GM18517 (cell line): ENCODE measurements at regions not wholly inside any gene's neighbourhood (a gene's known extent, or its start where the extent isn't known, plus 50 kb on each side); places are given as distances from the start of the nearest gene placed in this dataset.

Source experiments
- ATAC-seq: cut with Tn5 transposase; IDR thresholded peaks from one replicate; pipeline ENCODE4 v1.9.1; 2021; ENCODE audit warnings: mild to moderate bottlenecking, moderate library complexity; ENCODE audit not compliant: unreplicated experiment

GRCh38 chr2:156099382-156099781, 233.1 kb downstream of the NR4A2 start:
- no peak for ATAC-seq

DNA sequence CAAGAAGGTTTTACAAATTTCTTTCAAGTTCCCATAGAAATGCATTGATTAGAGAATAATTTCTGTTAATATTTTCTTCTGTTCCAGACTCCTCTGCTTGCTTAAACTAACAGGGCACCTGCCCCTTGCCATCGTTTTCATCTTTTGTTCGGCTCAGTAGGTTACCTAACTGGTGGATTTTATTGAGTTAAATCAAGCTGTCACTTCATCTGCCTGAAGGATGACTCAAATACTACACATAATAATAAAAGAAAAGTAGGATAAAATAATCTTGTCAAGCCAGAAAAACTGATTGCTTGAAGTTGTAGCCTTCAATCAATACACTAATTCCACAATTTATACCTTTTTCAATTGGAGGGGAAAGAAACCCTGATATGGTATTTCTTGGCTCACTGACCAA, 234.0 kb downstream of the NR4A2 start:
- no peak for ATAC-seq

DNA sequence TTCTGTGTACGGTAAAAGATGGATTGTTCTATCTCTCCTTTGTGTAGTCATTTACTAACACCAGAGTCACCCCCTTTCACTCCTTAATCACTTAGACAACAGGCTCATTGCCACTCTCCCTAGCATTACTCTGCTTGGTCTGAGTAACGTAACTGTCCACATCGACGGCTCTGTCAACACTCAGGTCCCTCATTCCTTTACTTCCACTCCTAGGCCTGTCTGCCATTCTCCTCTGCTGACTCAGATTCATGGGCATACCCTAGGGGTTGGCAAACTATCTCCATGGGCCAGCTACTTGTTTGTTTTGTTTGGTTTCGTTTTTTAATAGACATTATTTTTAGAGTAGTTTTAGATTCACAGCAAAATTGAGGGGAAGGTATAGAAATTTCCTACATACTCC, 243.9 kb downstream of the NR4A2 start:
- ATAC-seq: no peak

GRCh38 chr2:156087875-156088274, 244.6 kb downstream of the NR4A2 start:
- ATAC-seq: no peak

DNA sequence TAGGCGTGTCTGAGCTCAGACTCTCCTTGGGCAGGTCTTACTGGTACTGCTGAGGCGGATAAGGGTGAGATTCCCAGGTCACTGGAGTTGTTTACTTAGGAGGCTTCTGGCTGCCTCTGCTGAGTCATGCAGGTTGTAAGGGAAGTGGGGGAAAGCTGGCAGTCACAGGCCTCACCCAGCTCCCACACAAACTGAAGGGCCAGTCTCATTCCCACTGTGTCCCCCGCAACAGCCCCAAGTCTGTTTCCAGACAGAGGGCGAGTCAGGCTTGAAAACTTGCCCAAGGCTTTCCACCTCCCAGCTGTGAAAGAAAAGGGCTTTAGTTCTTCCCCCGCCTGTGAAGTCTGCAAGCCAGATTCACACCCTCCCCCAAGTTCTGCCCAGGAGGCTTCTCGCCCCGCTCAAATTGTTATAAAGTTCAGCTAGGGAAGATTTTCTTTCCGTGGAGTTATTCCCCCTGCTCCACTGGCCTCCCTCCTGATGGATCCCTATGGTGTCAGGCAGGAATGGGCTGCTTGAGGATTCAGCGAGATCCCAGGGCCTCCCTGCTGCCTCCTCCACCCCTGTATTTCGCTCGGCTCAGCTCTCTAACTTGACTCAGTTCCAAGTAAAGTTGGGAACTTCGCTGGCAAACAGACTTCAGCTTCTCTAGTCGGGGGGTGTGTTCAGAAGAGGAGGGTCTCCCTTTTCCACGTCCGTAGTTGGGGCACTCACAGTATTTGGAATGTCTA, 248.6 kb downstream of the NR4A2 start:
- no peak for ATAC-seq

DNA sequence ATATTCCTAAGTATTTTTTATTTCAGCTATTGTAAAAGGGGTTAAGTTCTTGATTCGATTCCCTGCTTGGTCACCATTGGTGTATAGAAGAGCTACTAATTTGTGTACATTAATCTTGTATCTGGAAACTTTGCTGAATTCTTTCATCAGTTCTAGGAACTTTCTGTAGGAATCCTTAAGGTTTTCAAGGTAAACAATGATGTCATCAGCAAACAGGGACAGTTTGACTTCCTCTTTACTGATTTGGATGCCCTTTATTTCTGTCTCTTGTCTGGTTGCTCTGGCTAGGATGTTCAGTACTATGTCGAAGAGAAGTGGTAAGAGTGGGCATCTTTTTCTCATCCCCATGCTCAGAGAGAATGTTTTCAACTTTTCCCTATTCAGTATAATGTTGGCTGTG, 252.7 kb downstream of the NR4A2 start:
- no peak for ATAC-seq

DNA sequence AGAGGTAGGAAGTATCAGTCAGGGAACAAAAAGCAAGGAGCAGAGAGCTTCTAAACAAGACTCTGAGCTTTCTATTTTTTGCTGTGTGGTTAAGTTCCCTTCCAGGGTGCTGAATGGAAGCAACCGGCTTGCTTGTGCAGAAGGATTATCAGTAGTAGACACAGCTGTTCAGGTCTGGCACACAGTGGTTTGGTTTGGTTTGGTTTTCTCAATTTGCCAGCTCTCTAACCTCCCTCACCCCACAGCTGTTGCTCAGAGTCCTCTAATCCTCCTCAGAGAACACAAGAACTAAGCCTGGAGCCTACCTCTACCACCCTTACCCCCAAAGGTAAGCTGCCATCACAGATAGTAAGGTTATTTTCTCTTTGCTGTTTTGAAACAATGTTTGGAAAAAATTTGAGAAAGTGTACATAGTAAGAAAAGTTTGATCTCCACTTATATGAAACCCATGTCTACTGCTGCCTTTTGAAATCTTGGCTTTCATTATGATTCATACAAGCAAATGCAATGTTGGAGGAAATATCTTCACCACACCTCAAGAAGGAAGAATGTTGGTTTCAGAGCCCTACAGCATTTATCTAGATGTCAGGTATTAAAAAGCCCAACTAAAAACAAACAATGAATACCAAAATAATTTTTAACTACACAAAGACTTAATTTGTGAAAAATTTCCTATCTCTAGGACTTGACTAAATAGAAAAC, 255.3 kb downstream of the NR4A2 start:
- ATAC-seq: no peak

DNA sequence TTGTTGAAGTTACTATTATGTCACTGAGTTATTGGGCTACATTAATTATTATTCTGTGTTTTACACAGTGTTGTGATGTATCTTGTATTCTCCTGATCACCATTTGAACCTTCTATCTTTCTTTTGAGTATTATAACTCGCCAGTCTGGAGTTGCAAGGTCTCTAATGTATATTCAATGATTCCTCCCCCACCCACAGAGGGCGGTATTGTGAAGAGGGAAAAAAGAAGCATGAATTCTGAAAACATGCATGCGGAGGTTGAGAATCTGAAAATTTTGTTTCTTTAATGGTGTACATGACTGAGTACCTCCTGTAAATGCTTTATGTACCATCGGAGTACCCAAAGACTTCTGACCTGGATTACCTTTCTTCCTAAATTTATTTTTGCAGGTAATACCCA, 266.6 kb downstream of the NR4A2 start:
- ATAC-seq: no peak

DNA sequence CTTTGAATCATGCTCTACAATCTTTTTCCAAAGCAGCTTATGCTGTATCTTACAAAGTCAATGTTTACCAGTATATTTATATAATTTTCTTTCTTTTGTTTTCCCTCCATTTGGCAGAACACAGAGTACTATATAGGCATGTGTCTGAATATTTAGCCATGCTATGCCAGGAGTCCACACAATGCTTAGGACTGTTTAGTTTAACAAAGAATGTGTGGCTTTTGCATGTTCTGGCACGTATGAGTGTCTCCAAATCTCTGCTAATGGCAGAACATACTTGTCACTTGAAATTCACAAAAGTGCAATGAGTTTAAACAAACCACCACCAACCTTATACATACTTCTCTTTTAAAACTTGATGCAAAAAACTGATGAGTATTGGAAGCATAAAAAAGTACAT, 268.0 kb downstream of the NR4A2 start:
- no peak for ATAC-seq

- no peak for ATAC-seq
Observed at GRCh38 chr2:156057647-156058046, 274.9 kb downstream of the NR4A2 start.

DNA sequence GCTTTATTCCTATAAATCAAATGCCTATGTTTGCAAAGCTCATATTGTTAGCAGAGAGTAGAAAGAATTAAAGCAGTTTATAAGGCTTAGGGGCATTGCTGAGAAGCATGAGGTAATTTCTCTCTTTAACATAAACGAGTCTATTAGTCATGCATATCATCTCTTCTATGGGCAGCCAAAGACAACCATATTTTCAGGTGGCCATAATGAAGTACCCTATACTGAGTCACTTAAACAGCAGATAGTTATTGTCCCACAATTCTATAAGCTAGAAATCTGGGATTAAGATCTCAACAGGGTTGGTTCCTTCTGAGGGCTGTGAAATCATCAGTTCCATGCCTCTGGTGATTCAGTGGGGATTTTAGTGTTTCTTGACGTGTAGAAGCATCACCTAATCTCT, 277.5 kb downstream of the NR4A2 start:
- ATAC-seq: no peak

DNA sequence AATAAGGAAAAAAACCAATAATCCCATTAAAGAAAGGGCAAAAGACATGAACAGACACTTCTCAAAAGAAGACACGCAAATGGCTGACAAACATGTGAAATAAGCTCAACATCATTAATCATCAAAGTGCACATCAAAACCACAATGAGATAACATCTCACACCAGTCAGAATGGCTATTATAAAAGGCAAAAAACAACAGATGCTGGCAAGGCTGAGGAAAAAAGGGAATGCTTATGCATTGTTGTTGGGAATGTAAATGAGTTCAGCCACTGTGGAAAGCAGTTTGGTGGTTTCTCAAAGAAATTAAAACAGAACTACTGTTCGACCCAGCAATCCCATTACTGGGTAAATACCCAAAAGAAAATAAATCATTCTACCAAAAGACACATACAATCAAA, 285.6 kb downstream of the NR4A2 start:
- ATAC-seq: no peak

DNA sequence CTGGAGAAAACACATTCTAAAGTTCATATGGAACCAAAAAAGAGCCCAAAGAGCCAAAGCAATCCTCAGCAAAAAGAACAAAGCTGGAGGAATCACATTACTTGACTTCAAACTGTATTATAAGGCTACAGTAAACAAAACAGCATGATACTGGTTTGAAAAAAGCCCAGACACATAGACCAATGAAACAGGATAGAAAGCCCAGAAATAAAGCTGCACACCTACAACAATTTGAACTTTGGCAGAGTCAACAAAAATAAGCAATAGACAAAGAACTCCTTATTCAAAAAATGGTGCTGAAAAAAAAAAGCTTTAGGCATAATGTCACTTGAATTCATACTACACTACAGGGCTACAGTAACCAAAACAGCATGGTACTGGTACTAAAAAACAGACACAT, 289.6 kb downstream of the NR4A2 start:
- no peak for ATAC-seq

- no peak for ATAC-seq
Observed at GRCh38 chr2:156038021-156038420, 294.5 kb downstream of the NR4A2 start.

- no peak for ATAC-seq
Observed at GRCh38 chr2:156037482-156037881, 295.0 kb downstream of the NR4A2 start.

- no peak for ATAC-seq
Observed at GRCh38 chr2:156031121-156031520, 301.4 kb downstream of the NR4A2 start.

DNA sequence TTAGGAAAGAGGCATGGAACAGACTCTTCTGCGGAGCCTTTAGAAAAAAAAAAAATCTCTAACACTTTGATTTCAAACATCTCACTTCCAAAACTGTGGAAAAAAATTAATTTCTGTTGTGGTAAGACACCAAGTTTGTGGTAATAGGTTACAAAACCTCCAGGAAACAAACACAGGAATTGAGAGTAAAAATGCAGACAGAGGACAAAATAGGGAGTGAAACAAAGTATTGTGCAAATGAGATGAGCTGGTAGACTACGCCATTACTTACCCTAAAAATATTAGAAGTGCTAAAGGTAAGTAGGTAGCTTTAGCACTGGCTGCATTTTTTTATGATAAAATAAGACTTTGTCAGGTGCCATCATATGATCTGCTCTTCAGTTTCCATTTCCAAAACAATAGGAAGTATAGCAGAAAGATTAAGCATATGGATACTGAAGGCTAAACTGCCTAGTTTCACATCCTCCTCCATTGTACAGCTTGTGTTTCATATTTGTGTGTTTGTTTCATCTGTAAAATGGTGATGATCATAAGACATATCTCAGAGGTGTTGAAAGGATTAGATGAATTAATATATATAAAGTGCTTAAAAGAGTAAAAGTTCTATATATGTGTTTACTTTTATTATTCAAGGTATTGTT, 309.2 kb downstream of the NR4A2 start:
- no peak for ATAC-seq

DNA sequence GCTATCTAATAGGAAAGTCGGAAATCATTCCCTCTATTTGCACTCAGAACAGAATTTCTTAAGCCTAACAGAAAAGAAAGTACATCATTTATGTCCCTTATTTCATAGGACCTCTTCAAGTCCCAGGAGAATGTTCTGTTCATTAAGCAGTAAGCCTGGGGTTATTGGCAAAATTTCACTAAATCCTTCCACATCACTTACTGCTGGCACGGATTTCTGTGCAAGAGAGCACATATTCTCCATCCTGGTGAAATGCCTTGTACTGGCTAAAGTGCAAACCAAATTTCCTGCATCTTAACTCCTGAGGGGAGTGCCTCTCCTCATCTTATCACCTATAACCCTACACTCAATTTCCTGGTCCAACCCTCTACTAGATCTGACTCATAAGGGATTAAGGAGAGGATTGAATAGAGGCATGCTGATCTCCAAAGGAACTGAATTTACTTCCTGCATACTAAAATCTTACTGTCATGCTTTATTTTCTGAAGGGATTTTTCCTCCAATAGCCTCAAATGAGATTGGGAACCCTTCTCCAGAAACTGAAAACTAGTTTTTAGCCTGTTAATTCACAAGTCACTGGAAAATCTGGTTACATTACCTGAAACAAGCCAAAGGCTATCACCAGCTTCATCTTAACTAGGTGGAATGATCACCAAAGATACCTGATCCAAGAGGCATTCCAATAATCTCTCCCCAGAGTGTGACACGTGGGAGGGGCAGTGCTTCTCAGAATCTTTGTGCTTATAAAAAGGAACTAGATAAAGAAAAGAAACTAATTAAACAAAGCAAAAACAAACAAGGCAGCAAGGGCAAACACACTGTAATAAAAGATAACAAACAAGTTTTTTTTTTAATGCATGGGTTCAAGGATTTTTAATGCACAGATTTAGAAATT, 311.1 kb downstream of the NR4A2 start:
- ATAC-seq: no peak

GRCh38 chr2:156019341-156019740, 313.2 kb downstream of the NR4A2 start:
- ATAC-seq: no peak

DNA sequence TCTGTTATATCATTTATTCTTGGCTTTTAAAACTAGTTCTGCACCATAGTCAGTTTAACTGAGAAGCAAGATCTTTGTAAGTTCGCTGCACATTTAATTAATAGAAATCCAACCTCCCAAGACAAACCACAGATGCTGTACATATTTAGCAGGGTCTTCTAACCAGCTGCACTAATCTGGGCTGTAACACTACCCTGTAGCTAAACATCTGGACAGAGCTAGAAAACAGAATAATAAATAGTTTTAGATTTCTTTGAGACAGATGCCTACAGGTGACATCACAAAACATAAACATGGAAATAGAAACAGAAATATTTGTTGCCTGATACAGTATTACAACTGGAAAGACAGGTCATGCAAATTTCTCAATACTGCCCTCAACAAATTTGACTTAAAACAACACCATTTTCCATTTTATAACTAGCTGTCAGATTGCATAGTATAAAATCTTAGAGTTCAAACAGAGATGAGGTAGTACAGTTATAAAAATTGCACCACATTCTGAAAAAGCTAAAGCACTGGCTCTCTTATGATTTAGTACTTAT, 315.1 kb downstream of the NR4A2 start:
- no peak for ATAC-seq

GRCh38 chr2:156009293-156009692, 323.2 kb downstream of the NR4A2 start:
- no peak for ATAC-seq
